HL-60 (cell line): ENCODE measurements at regions not wholly inside any gene's neighbourhood (a gene's known extent, or its start where the extent isn't known, plus 50 kb on each side); places are given as distances from the start of the nearest gene placed in this dataset.

Experiments used
- DNase-seq, 2 experiments: peaks; one replicate each; pipeline ENCODE4 v3.0.0-alpha.2; 2010 to 2020; ENCODE audit warnings: low read depth in 1 of 2, low spot score in 1 of 2
- H3K27ac ChIP-seq: fragments of 250-450 bp; sonication (Bioruptor Pico); replicated peaks from 2 replicates; pipeline ENCODE4 v1.5.1; 2020; ENCODE audit warnings: mild to moderate bottlenecking, moderate library complexity
- H3K27me3 ChIP-seq: fragments of 250-450 bp; sonication (Bioruptor Pico); 2 replicates; pipeline ENCODE4 v1.5.1; 2021; ENCODE audit warnings: mild to moderate bottlenecking, moderate library complexity; ENCODE audit not compliant: insufficient read depth, poor library complexity, severe bottlenecking
- H3K4me3 ChIP-seq: replicated peaks from 2 replicates; pipeline ENCODE4 v1.5.1; 2011; ENCODE audit warnings: mild to moderate bottlenecking, control low read depth, low read length; ENCODE audit not compliant: insufficient read depth
- CTCF ChIP-seq: IDR thresholded peaks from one replicate; pipeline ENCODE4 v1.5.1; 2011; ENCODE audit warnings: low read length, control low read depth, inconsistent platforms; ENCODE audit not compliant: insufficient read depth
- GABPA ChIP-seq: IDR thresholded peaks from 2 replicates; pipeline ENCODE4 v1.6.1; 2012; ENCODE audit warnings: low read depth
- POLR2AphosphoS5 ChIP-seq: IDR thresholded peaks from 2 replicates; pipeline ENCODE4 v1.6.1; 2012; ENCODE audit warnings: low read depth
- REST ChIP-seq: IDR thresholded peaks from 2 replicates; pipeline ENCODE4 v1.6.1; 2012; ENCODE audit warnings: low read depth; ENCODE audit not compliant: insufficient replicate concordance
- SPI1 ChIP-seq: IDR thresholded peaks from 2 replicates; pipeline ENCODE4 v1.6.1; 2012; ENCODE audit warnings: low read depth, mild to moderate bottlenecking, borderline replicate concordance

- no peak overlapping the region for H3K4me3 ChIP-seq
- no peak overlapping the region for H3K27ac ChIP-seq
- no peaks in the 10 kb centered on the region for H3K27me3 ChIP-seq
- DNase-seq: no peak
- TF ChIP-seq POLR2AphosphoS5 (no peak), CTCF (no peak), SPI1 (no peak), GABPA (no peak), REST (no peak)
Measured at GRCh38 chr2:144181001-144181400, 338.9 kb downstream of the ZEB2 start.

GRCh38 chr2:144180131-144180530 lies 339.8 kb downstream of the ZEB2 start:
- H3K27ac ChIP-seq: no peak overlapping the region
- TF ChIP-seq GABPA (no peak), CTCF (no peak)
- no peaks in the 10 kb centered on the region for H3K27me3 ChIP-seq
- no peak overlapping the region for H3K4me3 ChIP-seq
- no peak for DNase-seq

- Histone ChIP-seq H3K27me3 (no peaks in the 10 kb centered on the region), H3K27ac (no peak overlapping the region), H3K4me3 (no peak overlapping the region)
- no peak for TF ChIP-seq REST
- TF ChIP-seq POLR2AphosphoS5: no peak
- no peak for TF ChIP-seq SPI1
- no peak for TF ChIP-seq CTCF
- TF ChIP-seq GABPA: no peak
- DNase-seq: no peak
Measured at GRCh38 chr2:144170179-144170578, 349.7 kb downstream of the ZEB2 start.

- TF ChIP-seq CTCF: no peak
- no peak for TF ChIP-seq GABPA
- TF ChIP-seq REST: no peak
- no peak for TF ChIP-seq POLR2AphosphoS5
- TF ChIP-seq SPI1: no peak
- H3K27me3 ChIP-seq: no peaks in the 10 kb centered on the region
- H3K27ac ChIP-seq: no peak overlapping the region
- no peak overlapping the region for H3K4me3 ChIP-seq
- DNase-seq: no peak
Measured at GRCh38 chr2:144166743-144167142, 353.2 kb downstream of the ZEB2 start.
